ENCODE measurements at regions not wholly inside any gene's neighbourhood (a gene's known extent, or its start where the extent isn't known, plus 50 kb on each side); places are given as distances from the start of the nearest gene placed in this dataset.

DNA sequence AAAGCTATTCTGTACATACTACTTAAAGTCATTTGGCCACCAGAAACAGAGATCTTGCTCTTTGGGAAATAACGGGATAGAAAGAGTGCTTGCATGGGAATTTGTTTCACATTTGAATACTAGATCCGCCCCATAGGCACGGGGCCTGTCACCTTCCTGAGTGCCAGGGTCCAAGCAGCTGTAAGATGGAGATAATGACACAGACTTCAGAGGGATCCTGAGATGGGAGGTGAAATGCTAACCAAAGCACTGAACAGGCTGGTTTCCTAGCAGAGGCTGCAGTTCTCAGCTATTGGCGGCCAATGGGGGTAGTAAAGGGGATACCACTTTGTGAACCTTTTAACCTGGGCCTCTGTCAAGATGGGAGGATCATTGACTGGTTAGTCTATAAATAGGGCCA is 225.4 kb downstream of the IRF8 start:
- no peak for DNase-seq

DNA sequence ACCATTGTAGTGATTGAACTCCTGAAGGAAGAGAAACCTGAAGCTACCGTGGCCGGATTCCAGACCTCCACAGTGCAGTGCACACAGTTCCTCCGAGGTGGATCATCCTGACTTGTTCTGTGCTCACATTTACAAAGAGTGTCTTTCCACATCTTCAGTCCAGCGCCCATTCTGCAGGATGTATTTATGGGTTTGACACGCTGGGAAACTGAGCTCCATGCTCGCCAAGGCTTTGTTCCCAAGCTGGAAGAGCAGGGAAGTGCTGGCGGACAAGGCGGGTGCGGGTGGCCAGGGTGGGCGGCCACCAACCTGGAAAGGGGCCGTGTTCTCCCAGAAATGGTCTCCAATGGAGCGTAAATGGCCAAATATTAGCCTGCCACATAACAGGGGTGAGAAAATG is 227.9 kb downstream of the IRF8 start:
- no peak for DNase-seq

DNA sequence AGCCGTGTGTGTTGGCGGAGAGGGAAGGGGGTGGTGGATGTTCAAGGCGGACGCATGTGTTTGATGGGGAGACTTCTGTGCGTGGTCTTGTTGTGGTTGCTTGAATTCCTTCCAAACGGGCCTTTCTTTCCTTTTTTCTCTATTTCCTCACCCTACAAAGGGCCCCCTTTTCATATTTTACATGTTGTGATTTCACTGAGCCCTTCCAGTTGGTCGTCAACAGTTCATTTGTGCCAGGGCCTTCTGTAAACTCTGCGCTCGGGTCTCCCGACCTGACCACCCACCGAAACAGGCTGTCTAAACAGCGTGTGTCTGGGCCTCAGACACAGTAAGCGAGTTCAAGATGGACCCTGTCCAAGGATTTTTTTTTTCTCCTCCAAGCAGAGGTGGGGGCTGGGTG is 228.4 kb downstream of the IRF8 start:
- DNase-seq, result no peak

DNA sequence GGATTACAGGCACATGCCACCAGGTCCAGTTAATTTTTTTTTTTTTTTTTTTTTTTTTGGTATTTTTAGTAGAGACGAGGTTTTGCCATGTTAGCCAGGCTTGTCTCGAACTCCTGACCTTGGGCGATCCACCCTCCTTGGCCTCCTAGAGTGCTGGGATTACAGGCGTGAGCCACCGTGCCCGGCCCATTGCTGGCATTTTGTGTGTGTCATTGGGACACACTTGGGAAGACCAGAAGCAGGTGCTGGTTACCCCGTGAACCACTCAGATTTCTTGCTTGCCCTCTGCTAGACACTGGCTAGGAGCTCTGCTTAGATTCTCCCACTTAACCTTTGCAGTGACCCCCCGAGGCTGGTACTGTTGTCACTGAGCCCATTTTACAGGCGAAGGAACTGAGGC is 229.3 kb downstream of the IRF8 start:
- DNase-seq, result no peak

DNA sequence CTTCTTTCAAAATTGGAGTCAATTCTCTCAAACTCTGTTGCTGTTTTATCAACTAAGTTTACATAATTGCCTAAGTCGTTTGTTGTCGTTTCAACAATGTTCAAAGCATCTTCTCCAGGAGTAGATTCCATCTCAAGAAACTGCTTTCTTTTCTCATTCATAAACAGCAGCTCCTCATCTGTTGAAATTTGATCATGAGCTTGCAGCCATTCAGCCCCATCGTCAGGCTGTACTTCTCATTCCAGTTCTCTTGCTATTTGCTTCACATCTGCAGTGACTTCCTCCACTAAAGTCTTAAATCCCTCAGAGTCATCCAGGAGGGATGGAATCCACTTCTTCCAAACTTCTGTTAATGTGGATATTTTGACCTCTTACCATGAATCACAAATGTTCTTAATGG is 230.6 kb downstream of the IRF8 start:
- no peak for DNase-seq

GRCh38 chr16:86133377-86133776 is 234.4 kb downstream of the IRF8 start:
- no peak for DNase-seq

- no peak for DNase-seq
Observed at GRCh38 chr16:86133847-86134375, 234.9 kb downstream of the IRF8 start.

- DNase-seq, result no peak
Observed at GRCh38 chr16:86134802-86135461, 236.0 kb downstream of the IRF8 start.

DNA sequence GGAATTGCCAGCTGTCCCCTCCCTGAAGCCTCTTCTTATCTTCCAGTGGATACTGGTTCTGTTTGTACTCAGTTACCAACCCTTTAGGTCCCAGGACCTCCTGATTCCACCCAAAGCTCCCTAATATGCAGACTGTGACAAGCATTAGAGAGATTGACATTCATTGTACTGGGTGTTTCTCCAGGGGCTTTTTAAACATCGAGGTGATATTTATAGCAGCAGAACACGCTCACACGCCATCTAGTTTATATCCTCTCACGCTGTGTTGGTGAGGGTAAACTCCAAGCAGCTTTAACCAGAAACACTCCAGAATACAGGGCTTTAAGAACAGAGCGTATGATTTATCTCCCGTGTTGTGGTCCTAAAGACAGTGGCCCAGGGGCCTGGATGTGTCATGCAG is 238.4 kb downstream of the IRF8 start:
- DNase-seq, result no peak

DNA sequence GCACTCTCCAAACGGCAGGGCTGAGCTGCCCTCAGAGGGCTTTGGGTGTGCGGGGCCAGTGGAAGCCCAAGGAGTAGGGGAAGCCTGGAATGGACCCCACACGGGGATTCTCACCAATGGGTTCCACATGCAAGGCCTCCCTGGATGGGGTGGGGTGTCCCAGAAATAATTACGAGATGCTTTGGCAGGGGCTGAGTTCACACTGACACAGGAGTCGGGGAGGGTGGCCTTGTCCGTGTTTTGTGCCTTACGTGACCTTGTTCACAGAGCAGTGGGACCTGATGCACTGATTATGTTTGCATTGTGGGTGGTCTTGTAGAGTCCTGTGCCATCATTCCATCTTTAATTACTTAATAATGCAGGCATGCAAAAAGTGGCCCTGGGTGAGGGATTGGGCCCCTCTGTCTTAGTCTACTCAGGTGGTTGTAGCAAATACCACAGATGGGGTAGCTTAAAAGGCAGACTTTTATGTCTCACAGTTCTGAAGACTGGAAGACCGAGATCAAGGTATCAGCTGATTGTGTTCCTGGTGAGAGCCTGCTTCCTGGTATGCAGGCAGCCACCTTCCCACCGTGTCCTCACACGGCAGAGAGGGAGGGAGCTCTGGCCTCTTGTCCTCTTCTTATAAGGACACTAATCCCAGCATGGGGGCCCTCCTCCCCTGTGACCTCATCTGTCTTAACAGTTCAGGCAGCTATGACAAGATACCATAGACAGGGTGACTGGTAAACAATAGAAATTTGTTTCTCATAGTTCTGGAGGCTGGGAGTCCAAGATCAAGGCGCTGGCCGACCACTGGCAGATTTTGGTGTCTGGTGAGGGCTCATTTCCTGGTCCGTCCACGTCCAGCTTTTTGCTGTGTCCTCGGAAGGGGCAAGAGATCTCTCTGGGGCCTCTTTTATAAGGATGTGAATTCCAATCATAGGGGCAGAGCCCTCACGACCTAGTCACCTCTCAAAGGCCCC is 239.4 kb downstream of the IRF8 start:
- DNase-seq, result no peak

DNA sequence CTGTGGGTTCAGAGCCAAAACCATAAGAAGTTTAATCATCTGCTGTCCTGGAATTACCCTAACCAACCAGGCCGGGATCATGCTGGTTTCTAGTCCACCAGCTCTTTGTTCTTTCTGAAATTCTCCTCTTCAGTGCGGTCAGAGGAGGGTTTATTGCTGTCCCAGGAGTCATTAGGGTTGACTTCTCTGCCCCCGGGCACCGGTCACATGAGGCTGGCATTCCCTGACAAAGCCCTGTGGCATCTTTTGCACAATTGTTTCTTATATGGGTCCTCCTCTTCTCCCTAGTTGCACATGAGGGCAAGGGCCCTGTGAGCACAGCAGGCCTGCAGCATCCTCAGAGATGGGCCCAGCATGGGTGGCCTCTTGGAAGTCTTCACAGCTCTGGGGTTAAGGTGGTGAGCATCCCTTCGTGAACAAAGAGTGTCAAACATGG is 243.9 kb downstream of the IRF8 start:
- DNase-seq, result no peak

GRCh38 chr16:86143666-86144065 is 244.7 kb downstream of the IRF8 start:
- DNase-seq, result no peak

GRCh38 chr16:86145669-86146068 is 246.7 kb downstream of the IRF8 start:
- no peak for DNase-seq

DNA sequence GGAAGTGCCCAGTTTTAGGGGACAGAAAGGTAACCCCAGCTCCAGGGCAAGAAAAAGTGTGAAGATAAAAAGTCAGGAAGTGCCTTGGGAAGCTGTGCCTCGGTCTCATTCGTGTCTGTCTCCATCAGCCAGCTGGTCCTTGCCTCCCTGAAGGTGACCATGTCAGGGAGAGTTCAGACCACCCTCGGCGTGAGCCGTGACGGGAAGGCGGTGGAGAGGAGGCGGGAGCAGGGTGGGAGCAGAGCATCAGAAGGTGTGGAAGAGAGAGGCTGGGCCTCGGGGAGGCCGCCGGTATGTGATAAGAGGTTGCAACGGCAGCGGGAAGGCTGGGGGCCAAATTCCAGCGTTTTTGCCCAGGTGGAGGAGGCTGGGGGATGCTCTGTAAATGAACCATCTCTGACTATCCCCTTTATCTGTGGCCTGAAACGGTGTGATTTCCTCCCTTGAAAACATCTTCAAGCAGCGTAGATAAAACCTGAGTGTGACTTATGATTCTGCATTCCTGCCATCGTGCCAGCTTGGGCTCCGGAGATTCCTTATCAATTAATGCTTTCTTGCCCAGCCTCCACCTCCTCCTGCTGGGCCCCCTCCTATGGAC is 251.8 kb downstream of the IRF8 start:
- no peak for DNase-seq

- DNase-seq, result no peak
Observed at GRCh38 chr16:86151239-86151851, 252.4 kb downstream of the IRF8 start.

DNA sequence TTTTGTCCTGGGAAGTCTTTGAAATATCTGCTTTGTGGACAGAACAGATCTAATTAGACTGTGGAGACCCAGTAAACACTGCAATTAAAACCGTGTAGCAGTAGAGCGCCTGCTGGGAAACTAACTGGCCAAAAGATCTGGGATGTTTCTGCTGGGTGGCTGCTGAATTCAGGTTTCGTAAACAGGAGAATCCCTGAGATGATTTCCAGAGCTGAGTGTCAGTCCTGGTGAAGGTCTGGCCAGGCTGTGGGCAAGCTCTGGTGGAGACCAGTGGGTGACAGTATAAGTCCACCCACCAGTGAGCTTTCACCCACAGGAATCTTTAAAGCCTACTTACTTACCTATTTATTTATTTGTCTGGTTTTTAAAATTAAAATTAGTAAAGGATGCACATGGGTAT is 257.2 kb downstream of the IRF8 start:
- no peak for DNase-seq

GRCh38 chr16:86157616-86158247 is 258.8 kb downstream of the IRF8 start:
- DNase-seq, result no peak

DNA sequence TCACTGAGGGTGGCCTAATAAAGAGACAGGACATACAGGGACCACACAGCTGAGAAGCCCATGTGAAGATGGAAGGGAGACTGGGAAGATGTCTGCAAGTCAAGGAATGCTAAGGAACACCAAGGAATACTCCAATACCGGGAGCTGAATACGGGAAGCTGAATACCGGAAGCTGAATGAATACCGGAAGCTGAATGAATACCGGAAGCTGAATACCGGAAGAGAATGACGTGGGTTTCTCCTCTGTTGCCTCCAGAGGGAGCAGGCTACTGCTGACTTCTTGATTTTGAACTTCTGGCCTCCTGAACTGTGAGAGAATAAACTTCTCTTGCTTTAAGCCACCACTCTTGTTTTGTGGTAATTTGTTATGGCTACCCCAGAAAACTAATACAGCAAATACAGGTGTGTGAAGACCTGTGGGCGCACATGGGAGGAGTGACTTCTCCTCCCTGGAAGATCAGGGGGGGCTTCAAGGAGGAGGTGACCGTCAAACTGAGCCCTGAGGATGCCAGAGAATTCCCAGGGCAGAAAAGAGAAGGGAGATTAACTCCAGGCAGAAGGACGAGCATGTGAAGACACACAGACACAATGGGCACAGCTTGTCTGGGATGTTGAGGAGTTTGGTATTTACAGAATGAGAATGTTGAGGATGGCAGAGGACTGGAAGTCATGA is 259.9 kb downstream of the IRF8 start:
- DNase-seq, result no peak

DNA sequence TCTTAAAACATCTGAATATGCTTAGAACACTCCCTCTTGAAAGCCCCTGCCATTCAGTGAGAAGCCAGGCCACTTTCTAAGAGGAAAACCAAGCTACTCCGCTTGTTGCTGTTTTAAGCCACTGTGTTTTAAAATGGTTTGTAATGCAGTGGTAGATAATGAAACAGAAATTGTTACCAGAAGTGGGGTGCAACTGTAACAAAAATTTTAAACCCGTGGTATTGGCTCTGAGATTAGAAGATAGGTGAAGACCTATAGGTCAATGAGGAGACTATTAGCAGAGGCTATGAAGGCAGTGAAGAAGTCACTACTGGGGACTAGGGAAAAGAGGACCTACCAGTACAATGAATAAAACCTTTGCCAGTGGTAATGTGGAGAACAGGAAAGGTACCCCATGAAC is 266.5 kb downstream of the IRF8 start:
- no peak for DNase-seq

DNA sequence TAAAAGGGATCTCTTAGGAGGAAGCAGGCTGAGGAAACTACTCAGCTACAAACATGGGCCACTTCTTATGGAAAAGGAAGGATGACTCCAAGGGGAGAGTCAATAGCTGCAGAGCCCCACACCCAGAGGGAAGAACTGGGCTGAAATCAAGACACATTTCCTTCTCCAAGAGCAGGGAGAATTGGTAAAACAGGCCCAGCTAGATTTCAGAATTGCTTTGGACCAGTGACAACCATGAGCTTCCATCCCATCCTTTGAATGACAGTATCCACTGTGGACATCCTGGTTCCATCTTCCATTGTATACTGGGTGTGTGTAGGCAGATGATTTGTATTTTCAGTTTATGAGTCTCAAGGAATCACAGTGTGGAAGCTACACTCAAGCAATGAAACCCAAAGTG is 267.5 kb downstream of the IRF8 start:
- DNase-seq, result no peak

DNA sequence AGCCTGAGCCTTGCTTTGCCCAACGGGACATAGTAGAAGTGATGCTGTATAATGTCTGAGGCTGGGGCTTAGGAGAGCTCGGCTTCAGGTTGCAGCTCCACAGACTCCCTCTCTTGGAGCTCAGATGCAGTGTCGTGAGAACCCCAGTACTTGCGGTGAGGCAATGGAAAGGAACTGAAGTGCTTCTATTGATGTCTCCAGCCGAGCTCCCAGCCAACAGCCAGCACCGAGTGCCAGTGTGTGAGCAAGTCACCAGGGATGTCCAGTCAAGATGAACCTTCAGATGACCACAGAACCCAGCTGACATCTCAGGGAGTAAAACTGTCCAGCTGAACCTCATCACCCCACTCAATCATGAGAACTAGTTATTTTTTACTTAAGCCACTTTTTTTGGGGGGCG is 268.1 kb downstream of the IRF8 start:
- DNase-seq, result no peak

DNA sequence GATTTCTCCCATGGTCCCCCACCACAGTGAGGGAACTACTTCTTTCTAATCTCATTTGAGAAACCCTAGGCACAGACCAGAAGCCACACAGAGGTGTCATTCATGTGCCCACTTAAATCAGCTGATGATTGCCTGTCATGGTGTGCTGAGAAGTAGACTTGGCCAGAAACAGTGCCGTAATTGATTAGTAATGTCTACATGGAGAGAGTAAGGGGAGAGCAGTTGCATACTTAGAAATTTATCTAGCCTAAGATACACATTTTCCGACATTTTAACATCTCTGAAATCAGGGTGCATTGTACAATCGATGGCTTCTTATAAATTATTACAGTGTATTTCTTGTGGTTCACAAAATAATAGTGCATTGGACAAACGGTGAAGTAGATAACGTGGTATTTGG is 271.8 kb downstream of the IRF8 start:
- DNase-seq, result no peak

Data from activated CD4-positive, alpha-beta T cell treated with anti-CD3 and anti-CD28 coated beads for 4 hours (primary cell).